MCF 10A (cell line): ENCODE measurements at regions not wholly inside any gene's neighbourhood (a gene's known extent, or its start where the extent isn't known, plus 50 kb on each side); places are given as distances from the start of the nearest gene placed in this dataset.

Experiments used
- BruUV-seq: library from RNA; stranded (reverse); fragments of 400-500 nt; replicated peaks from 2 replicates; lab custom pipeline; 2021; lab: Mats Ljungman, UMichigan
- CTCF ChIA-PET: fragments of 300-600 bp; sonication (Branson Sonifier 250); formaldehyde crosslinking; extraction: SDS; loops from one replicate; lab custom pipeline; 2021; ENCODE audit warnings: antibody characterized with exemption, inconsistent platforms; lab: Yijun Ruan, JAX
- POLR2A ChIA-PET: fragments of 300-600, 350-650 bp; sonication (Branson Sonifier 250); formaldehyde crosslinking; extraction: SDS; loops from one replicate; lab custom pipeline; 2020; ENCODE audit warnings: antibody characterized with exemption, inconsistent platforms; lab: Yijun Ruan, JAX
- DNase-seq: peaks from one replicate; pipeline ENCODE4 v3.0.0-alpha.2; 2018; ENCODE audit not compliant: unreplicated experiment
- H3K27ac Mint-ChIP-seq: one replicate; pipeline ENCODE4 v1.8.0; 2022; ENCODE audit warnings: mild to moderate bottlenecking, low read depth, mixed read lengths; ENCODE audit not compliant: unreplicated experiment
- H3K27me3 Mint-ChIP-seq: one replicate; pipeline ENCODE4 v1.8.0; 2022; ENCODE audit warnings: mixed read lengths; ENCODE audit not compliant: insufficient read depth, unreplicated experiment
- H3K36me3 Mint-ChIP-seq: one replicate; pipeline ENCODE4 v1.8.0; 2022; ENCODE audit warnings: mild to moderate bottlenecking, moderate library complexity, mixed read lengths; ENCODE audit not compliant: insufficient read depth, unreplicated experiment
- H3K4me1 Mint-ChIP-seq: one replicate; pipeline ENCODE4 v1.8.0; 2022; ENCODE audit warnings: mixed read lengths; ENCODE audit not compliant: insufficient read depth, unreplicated experiment
- H3K4me3 Mint-ChIP-seq: one replicate; pipeline ENCODE4 v1.8.0; 2022; ENCODE audit warnings: mild to moderate bottlenecking, moderate library complexity, mixed read lengths; ENCODE audit not compliant: unreplicated experiment
- H3K9me3 Mint-ChIP-seq: one replicate; pipeline ENCODE4 v1.8.0; 2022; ENCODE audit warnings: mixed read lengths; ENCODE audit not compliant: unreplicated experiment
- CTCF ChIP-seq: fragments of 200-600 bp; IDR thresholded peaks from one replicate; pipeline ENCODE4 v1.8.0; 2022; ENCODE audit warnings: antibody characterized with exemption, mild to moderate bottlenecking; ENCODE audit not compliant: unreplicated experiment
- intact Hi-C: fragments of 100-400 bp; cut with micrococcal nuclease; formaldehyde crosslinking; loops from 2 replicates; pipeline ENCODE4 v1.14.1; 2022

DNA sequence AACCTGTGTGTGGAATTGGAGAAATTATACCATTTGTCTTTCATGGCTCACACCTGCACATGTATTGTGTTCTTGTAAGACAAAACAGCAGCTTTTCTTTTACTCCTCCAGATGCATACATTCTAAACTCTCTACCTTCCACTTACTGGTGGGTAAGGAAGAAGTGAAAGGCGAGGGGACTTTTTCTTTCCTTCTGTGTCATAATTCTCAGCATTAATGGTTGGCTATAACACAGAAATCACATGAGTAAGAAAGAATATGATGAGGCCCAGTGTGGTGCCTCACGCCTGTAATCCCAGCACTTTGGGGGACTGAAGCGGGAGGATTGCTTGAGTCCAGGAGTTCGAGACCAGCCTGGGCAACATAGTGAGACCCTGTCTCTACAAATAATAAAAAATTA, 57.8 kb upstream of the SHANK2 start:
- BruUV-seq: no TSS peak
- Mint-ChIP-seq H3K9me3 (no peaks in the 10 kb centered on the region), H3K4me3 (no peak overlapping the region), H3K4me1 (no peaks in the 10 kb centered on the region), H3K27me3 (no peaks in the 10 kb centered on the region), H3K36me3 (no peaks in the 10 kb centered on the region), H3K27ac (no peak overlapping the region)
- POLR2A ChIA-PET: no interaction called here
- CTCF ChIA-PET: no interaction called here
- TF ChIP-seq CTCF: no peak
- no peak for DNase-seq
- intact Hi-C loops: no loop called here

DNA sequence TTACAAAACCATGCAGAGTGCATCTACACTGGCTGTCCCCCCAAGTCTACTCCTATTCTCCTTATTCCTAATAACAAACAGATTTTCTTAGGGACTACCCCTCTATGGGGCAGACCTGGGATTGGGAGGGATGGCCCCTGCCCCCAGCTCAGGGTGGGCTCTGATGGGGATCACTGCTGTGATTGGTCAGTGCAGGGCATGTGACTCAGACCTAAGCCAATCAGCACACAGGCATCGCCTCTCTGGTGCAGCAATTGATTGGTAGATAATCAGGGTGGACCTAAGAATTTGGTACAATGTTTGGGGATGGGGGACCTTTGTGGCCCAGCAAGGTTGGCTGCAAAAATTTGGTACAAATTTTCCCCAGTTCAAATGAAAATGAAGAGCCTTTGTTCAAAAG, 57.2 kb upstream of the SHANK2 start:
- H3K27me3 Mint-ChIP-seq: no peaks in the 10 kb centered on the region
- no peak for DNase-seq
- no peak for TF ChIP-seq CTCF
- POLR2A ChIA-PET: no interaction called here
- no peak overlapping the region for H3K4me3 Mint-ChIP-seq
- BruUV-seq: no TSS peak
- no peaks in the 10 kb centered on the region for H3K36me3 Mint-ChIP-seq
- intact Hi-C loops: no loop called here
- no peak overlapping the region for H3K27ac Mint-ChIP-seq
- CTCF ChIA-PET: no interaction called here
- H3K4me1 Mint-ChIP-seq: no peaks in the 10 kb centered on the region
- H3K9me3 Mint-ChIP-seq: no peaks in the 10 kb centered on the region

DNA sequence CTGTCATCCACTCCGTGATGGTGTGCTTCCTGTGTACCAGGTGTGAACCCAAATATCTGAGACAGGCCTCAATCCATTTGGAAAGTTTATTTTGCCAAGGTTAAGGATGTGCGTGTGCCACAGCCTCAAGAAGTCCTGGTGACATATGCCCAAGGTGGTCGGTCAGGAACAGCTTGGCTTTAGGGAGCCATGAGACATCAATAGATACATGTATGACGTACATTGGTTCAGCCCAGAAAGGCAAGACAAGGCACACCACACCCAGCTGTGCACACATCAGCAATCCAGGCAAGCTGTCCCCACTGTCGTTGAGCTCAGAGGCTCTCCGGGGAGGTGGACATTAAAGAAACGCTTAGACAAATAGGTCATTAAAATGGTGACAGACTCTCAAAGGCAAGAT, 56.8 kb upstream of the SHANK2 start:
- intact Hi-C loops: no loop called here
- Mint-ChIP-seq H3K9me3 (no peaks in the 10 kb centered on the region), H3K4me1 (no peaks in the 10 kb centered on the region), H3K36me3 (no peaks in the 10 kb centered on the region), H3K4me3 (no peak overlapping the region), H3K27me3 (no peaks in the 10 kb centered on the region), H3K27ac (no peak overlapping the region)
- TF ChIP-seq CTCF: no peak
- ChIA-PET POLR2A (no interaction called here), CTCF (no interaction called here)
- DNase-seq: no peak
- BruUV-seq: no TSS peak

- H3K4me3 Mint-ChIP-seq: no peak overlapping the region
- ChIA-PET CTCF (interaction anchor here (0.7 kb wide), 1 partner anchor 78 kb away, joined by 3 read pairs; no protein-coding TSS in a partner anchor), POLR2A (no interaction called here)
- no peaks in the 10 kb centered on the region for H3K4me1 Mint-ChIP-seq
- intact Hi-C loops: no loop called here
- no peak for DNase-seq
- H3K27me3 Mint-ChIP-seq: no peaks in the 10 kb centered on the region
- H3K27ac Mint-ChIP-seq: no peak overlapping the region
- H3K9me3 Mint-ChIP-seq: no peaks in the 10 kb centered on the region
- no TSS peak for BruUV-seq
- TF ChIP-seq CTCF: no peak
- H3K36me3 Mint-ChIP-seq: no peaks in the 10 kb centered on the region
These were observed 55.7 kb upstream of the SHANK2 start for GRCh38 chr11:71307811-71308645.
